Tibial nerve (tissue), 4 donors: ENCODE measurements at regions not wholly inside any gene's neighbourhood (a gene's known extent, or its start where the extent isn't known, plus 50 kb on each side); places are given as distances from the start of the nearest gene placed in this dataset.
"Not testable (repeated sequence)": the region's sequence is repeated elsewhere in the genome, so short reads cannot be mapped to it uniquely, and the experiment has no call there.

ENCODE experiments used
- DNase-seq, 2 donors: peaks; one replicate each; pipeline ENCODE4 v3.0.0-alpha.2; 2019; ENCODE audit warnings: low spot score in 2 of 2
- H3K27ac ChIP-seq, 4 donors: fragments of 200-600 bp; sonication (generic) in 3 of 4; one replicate each; pipeline ENCODE4 v1.5.1; 2017 to 2019; ENCODE audit warnings: mild to moderate bottlenecking in 1 of 4
- H3K27me3 ChIP-seq, 2 donors: fragments of 200-600 bp; sonication (generic) in 1 of 2; one replicate each; pipeline versions ENCODE4 v1.5.1 to v1.6.0; 2017 to 2019
- H3K36me3 ChIP-seq, 3 donors: fragments of 200-600 bp; sonication (generic); one replicate each; pipeline ENCODE4 v1.5.1; 2018 to 2019
- H3K4me1 ChIP-seq, 4 donors: fragments of 200-600 bp; sonication (generic) in 3 of 4; one replicate each; pipeline ENCODE4 v1.5.1; 2017 to 2019
- H3K4me3 ChIP-seq, 4 donors: fragments of 200-600 bp; sonication (generic) in 3 of 4; one replicate each; pipeline ENCODE4 v1.5.1; 2017 to 2019; ENCODE audit warnings: mild to moderate bottlenecking in 1 of 4, moderate library complexity in 1 of 4
- H3K9me3 ChIP-seq, 4 donors: fragments of 200-600 bp; sonication (generic) in 3 of 4; one replicate each; pipeline ENCODE4 v1.5.1; 2017 to 2019
- CTCF ChIP-seq, 5 experiments: fragments of 200-600 bp in 3 of 5; fragments of 450-650 bp in 2 of 5; sonication (generic) in 3 of 5; IDR thresholded peaks; one replicate each; pipeline ENCODE4 v1.5.1; 2016 to 2019; ENCODE audit warnings: antibody characterized with exemption in 5 of 5, mild to moderate bottlenecking in 3 of 5, moderate library complexity in 2 of 5
- EP300 ChIP-seq, 2 donors: sonication (generic); formaldehyde crosslinking; IDR thresholded peaks; one replicate each; pipeline ENCODE4 v1.6.1; 2017; ENCODE audit warnings: antibody characterized with exemption in 2 of 2, mild to moderate bottlenecking in 1 of 2
- POLR2A ChIP-seq, 2 donors: fragments of 450-650 bp; IDR thresholded peaks; one replicate each; pipeline ENCODE4 v1.6.1; 2017; ENCODE audit warnings: antibody characterized with exemption in 2 of 2, mild to moderate bottlenecking in 2 of 2, moderate library complexity in 2 of 2
- WGBS, 2 donors: methylation state at CpG; one replicate each; pipeline ENCODE4 v1.1.5; 2018; 5-methylcytosine and 5-hydroxymethylcytosine counted together

GRCh38 chr18:28438381-28438780, 261.5 kb upstream of the CDH2 start:
- no peak for TF ChIP-seq POLR2A (IDR thresholded peaks at IDR 0.05)
- TF ChIP-seq CTCF (IDR thresholded peaks at IDR 0.05): no peak
- TF ChIP-seq EP300 (IDR thresholded peaks at IDR 0.05): no peak
- no peak for DNase-seq
- WGBS, 2 donors: 82 to 90% methylated on average over 2 of the region's 2 CpGs

GRCh38 chr18:28432339-28432738, 255.4 kb upstream of the CDH2 start:
- TF ChIP-seq POLR2A (IDR thresholded peaks at IDR 0.05): no peak
- TF ChIP-seq CTCF (IDR thresholded peaks at IDR 0.05): no peak
- no peak for TF ChIP-seq EP300 (IDR thresholded peaks at IDR 0.05)
- Histone ChIP-seq H3K4me1 (no peaks in the 10 kb centered on the region), H3K27ac (no peak overlapping the region), H3K4me3 (no peak overlapping the region), H3K27me3 (no peaks in the 10 kb centered on the region), H3K9me3 (peaks cover 0 to 5% (median 0%) of the 10 kb centered on the region in 4 donors), H3K36me3 (no peaks in the 10 kb centered on the region)
- no peak for DNase-seq
- WGBS, 2 donors: 74 to 82% methylated on average over 5 of the region's 5 CpGs

More at GRCh38 chr18:28438381-28438780, 261.5 kb upstream of the CDH2 start:
- Histone ChIP-seq H3K4me3 (no peak overlapping the region), H3K4me1 (no peaks in the 10 kb centered on the region), H3K27ac (no peak overlapping the region), H3K36me3 (no peaks in the 10 kb centered on the region), H3K27me3 (no peaks in the 10 kb centered on the region), H3K9me3 (peaks cover 0 to 6% (median 2%) of the 10 kb centered on the region in 4 donors)

GRCh38 chr18:28425886-28426285, 249.0 kb upstream of the CDH2 start:
- H3K27ac ChIP-seq: no peak overlapping the region
- H3K36me3 ChIP-seq: no peaks in the 10 kb centered on the region
- H3K27me3 ChIP-seq: no peaks in the 10 kb centered on the region
- WGBS, 2 donors: 87 to 96% methylated on average over 5 of the region's 5 CpGs
- DNase-seq: no peak
- peaks cover 0 to 11% (median 0%) of the 10 kb centered on the region in 4 donors for H3K9me3 ChIP-seq
- H3K4me3 ChIP-seq: no peak overlapping the region
- TF ChIP-seq POLR2A (IDR thresholded peaks at IDR 0.05) (no peak), EP300 (IDR thresholded peaks at IDR 0.05) (no peak), CTCF (IDR thresholded peaks at IDR 0.05) (no peak)
- H3K4me1 ChIP-seq: no peaks in the 10 kb centered on the region

GRCh38 chr18:28422577-28422976, 245.6 kb upstream of the CDH2 start:
- peaks cover 0 to 5% (median 0%) of the 10 kb centered on the region in 4 donors for H3K9me3 ChIP-seq
- TF ChIP-seq CTCF (IDR thresholded peaks at IDR 0.05): no peak
- no peak for TF ChIP-seq EP300 (IDR thresholded peaks at IDR 0.05)
- TF ChIP-seq POLR2A (IDR thresholded peaks at IDR 0.05): no peak
- no peaks in the 10 kb centered on the region for H3K27me3 ChIP-seq
- no peak overlapping the region for H3K4me3 ChIP-seq
- DNase-seq: no peak
- no peaks in the 10 kb centered on the region for H3K4me1 ChIP-seq
- H3K27ac ChIP-seq: no peak overlapping the region
- H3K36me3 ChIP-seq: no peaks in the 10 kb centered on the region
- 80 to 95% methylated on average over 2 of the region's 2 CpGs for WGBS, 2 donors

GRCh38 chr18:28421950-28422349, 245.0 kb upstream of the CDH2 start:
- 90 to 92% methylated on average over 4 of the region's 17 CpGs for WGBS, 2 donors

GRCh38 chr18:28412521-28412920, 235.6 kb upstream of the CDH2 start:
- H3K27ac ChIP-seq: no peak overlapping the region
- H3K27me3 ChIP-seq: no peaks in the 10 kb centered on the region
- no peak for DNase-seq
- H3K4me3 ChIP-seq: no peak overlapping the region
- H3K4me1 ChIP-seq: no peaks in the 10 kb centered on the region
- TF ChIP-seq EP300 (IDR thresholded peaks at IDR 0.05): no peak
- no peak for TF ChIP-seq POLR2A (IDR thresholded peaks at IDR 0.05)
- no peak for TF ChIP-seq CTCF (IDR thresholded peaks at IDR 0.05)
- no peaks in the 10 kb centered on the region for H3K9me3 ChIP-seq
- no peaks in the 10 kb centered on the region for H3K36me3 ChIP-seq
- WGBS, 2 donors: 58 to 69% methylated on average over 3 of the region's 3 CpGs

More at GRCh38 chr18:28421950-28422349, 245.0 kb upstream of the CDH2 start:
- not testable (repeated sequence) for H3K4me3 ChIP-seq, H3K4me1 ChIP-seq, H3K36me3 ChIP-seq, H3K27ac ChIP-seq, H3K27me3 ChIP-seq, H3K9me3 ChIP-seq, DNase-seq
